Mesothelial cell of epicardium (in vitro differentiated cells): ENCODE measurements at regions not wholly inside any gene's neighbourhood (a gene's known extent, or its start where the extent isn't known, plus 50 kb on each side); places are given as distances from the start of the nearest gene placed in this dataset.
A peak's percentile ranks its signal among the peaks of the same experiment; 100 is the strongest.

Source experiments
- DNase-seq, 2 experiments: peaks; one replicate each; pipeline ENCODE4 v3.0.0; 2021; ENCODE audit warnings: low spot score in 2 of 2; ENCODE audit not compliant: unreplicated experiment in 2 of 2
- H3K27ac Mint-ChIP-seq: 2 replicates; pipeline ENCODE4 v1.8.0; 2021; ENCODE audit warnings: mixed read lengths
- H3K27me3 Mint-ChIP-seq: 2 replicates; pipeline ENCODE4 v1.8.0; 2021; ENCODE audit warnings: low read depth, mixed read lengths
- H3K36me3 Mint-ChIP-seq: 2 replicates; pipeline ENCODE4 v1.8.0; 2021; ENCODE audit warnings: mixed read lengths
- H3K4me1 Mint-ChIP-seq: 2 replicates; pipeline ENCODE4 v1.8.0; 2021; ENCODE audit warnings: mixed read lengths
- H3K4me3 Mint-ChIP-seq: 2 replicates; pipeline ENCODE4 v1.8.0; 2021; ENCODE audit warnings: mild to moderate bottlenecking, moderate library complexity, mixed read lengths
- H3K9me3 Mint-ChIP-seq: 2 replicates; pipeline ENCODE4 v1.8.0; 2021; ENCODE audit warnings: mixed read lengths
- TF ChIP-seq, protein P1 (sequence below): fragments of 200-600 bp; sonication (generic); IDR thresholded peaks from one replicate; pipeline ENCODE4 v1.5.0; 2021; ENCODE audit warnings: antibody characterized with exemption; ENCODE audit not compliant: unreplicated experiment

DNA sequence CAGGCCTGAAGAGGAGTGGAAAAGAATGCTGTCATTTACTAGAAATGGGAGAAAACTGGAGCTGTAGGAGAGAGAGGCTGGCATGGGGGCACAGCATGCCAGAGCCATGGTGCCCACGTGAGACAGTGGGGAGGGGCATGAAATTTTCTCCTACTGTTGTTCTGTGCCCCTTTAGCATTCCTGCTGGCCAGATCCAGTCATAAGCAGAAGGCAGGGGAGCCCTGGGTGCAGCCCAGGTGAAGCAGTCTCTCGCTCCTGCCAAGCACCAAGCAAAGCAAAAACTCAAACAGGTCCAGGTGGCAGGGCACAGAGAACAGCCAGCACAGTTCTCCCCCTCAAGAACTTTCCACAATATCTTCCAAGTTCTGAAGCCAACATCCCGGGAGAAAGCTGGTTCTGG, 383.2 kb downstream of the TCERG1L start:
- Mint-ChIP-seq H3K27me3 (no peaks in the 10 kb centered on the region), H3K27ac (no peak overlapping the region), H3K9me3 (no peaks in the 10 kb centered on the region), H3K4me3 (no peak overlapping the region), H3K4me1 (peaks cover 10% of the 10 kb centered on the region), H3K36me3 (no peaks in the 10 kb centered on the region)
- TF ChIP-seq, protein P1, sequence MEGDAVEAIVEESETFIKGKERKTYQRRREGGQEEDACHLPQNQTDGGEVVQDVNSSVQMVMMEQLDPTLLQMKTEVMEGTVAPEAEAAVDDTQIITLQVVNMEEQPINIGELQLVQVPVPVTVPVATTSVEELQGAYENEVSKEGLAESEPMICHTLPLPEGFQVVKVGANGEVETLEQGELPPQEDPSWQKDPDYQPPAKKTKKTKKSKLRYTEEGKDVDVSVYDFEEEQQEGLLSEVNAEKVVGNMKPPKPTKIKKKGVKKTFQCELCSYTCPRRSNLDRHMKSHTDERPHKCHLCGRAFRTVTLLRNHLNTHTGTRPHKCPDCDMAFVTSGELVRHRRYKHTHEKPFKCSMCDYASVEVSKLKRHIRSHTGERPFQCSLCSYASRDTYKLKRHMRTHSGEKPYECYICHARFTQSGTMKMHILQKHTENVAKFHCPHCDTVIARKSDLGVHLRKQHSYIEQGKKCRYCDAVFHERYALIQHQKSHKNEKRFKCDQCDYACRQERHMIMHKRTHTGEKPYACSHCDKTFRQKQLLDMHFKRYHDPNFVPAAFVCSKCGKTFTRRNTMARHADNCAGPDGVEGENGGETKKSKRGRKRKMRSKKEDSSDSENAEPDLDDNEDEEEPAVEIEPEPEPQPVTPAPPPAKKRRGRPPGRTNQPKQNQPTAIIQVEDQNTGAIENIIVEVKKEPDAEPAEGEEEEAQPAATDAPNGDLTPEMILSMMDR: no peak
- no peak for DNase-seq

DNA sequence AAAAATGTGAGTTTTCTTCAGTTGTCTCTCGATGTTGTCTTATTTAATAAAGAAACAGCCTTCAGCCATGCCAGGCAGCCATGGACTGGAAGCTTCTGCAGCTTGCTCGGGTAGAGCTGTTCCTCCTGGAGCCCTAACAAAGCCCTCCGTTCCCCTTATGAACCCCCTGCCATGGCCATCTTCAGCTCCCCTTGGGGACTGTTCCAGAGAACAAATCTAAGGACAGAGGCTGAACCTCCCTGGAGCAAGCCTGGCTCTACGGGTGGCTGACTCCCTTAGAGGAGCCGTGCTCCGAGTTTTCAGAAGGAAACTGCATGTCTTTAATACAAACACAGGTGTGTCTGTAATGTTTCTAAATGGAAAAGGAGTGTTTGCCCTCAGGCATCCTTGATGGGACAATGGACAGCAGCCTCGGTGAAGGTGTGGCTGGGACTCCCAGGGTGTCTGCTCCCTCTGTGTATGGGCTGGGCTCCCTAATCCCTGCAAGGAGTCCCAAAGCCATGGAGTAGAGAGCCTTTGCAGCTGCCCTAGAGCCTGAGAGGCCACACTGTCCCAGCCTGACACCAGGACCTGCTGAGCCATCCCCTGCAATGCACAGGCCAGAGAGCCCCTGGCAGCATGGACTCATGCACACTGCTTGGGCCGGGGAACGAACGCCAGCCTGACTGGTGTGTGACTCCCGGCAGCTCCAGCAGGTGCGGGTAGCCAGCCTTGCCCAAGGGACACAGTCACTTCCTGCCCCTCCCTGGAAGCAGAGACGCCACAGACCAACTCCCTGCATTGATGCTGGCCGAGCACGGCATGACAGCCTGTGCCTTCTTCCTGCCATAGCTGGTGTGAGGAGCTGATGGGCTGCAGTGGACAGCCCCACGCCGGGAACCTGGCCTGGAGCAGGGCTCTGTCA, 381.8 kb downstream of the TCERG1L start:
- no peak overlapping the region for H3K27ac Mint-ChIP-seq
- no peak overlapping the region for H3K4me3 Mint-ChIP-seq
- TF ChIP-seq, protein P1: no peak
- H3K4me1 Mint-ChIP-seq: peaks cover 23% of the 10 kb centered on the region
- H3K9me3 Mint-ChIP-seq: no peaks in the 10 kb centered on the region
- H3K36me3 Mint-ChIP-seq: no peaks in the 10 kb centered on the region
- DNase-seq: no peak
- H3K27me3 Mint-ChIP-seq: no peaks in the 10 kb centered on the region

DNA sequence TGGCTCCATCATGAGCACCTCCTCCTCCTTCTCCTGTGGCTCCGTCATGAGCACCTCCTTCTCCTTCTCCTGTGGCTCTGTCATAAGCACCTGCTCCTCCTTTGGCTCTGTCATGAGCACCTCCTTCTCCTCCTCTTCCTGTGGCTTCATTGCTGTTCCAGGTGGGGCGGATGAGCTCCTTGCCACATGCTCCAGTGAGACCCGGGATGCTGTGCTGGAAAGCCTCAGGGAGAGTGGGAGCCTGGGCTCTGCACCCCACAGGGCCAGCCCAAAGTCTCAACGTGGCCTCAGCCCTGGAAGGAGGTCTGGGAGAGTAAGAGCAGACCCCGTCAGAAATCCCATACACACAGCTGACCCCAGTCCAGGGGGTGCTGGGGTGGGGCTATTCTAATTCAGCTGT, 380.7 kb downstream of the TCERG1L start:
- Mint-ChIP-seq H3K27me3 (no peaks in the 10 kb centered on the region), H3K4me1 (peaks cover 35% of the 10 kb centered on the region), H3K9me3 (no peaks in the 10 kb centered on the region), H3K36me3 (no peaks in the 10 kb centered on the region), H3K27ac (no peak overlapping the region), H3K4me3 (no peak overlapping the region)
- TF ChIP-seq, protein P1: no peak
- DNase-seq: no peak

DNA sequence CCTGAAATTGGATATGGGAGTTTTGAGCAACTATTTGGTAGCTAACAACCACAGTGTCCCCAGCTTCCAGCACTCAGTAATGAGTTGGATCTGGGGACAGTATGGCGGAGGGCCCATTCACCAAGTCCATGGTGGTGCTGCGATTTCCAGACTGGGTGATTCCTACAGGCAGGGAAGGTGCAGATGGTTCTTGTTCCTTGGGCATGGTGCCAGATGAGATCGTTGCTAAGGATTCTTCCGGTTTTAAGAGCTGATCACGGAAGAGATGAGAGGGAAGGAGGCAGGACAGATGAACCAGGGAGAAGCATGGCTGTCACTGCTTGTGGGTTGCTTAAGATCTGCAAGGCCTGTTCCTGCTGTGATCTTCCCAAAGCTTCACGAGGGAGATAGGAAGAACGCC, 380.3 kb downstream of the TCERG1L start:
- H3K9me3 Mint-ChIP-seq: no peaks in the 10 kb centered on the region
- no peaks in the 10 kb centered on the region for H3K27me3 Mint-ChIP-seq
- TF ChIP-seq, protein P1: no peak
- no peak overlapping the region for H3K27ac Mint-ChIP-seq
- H3K4me1 Mint-ChIP-seq: peaks cover 39% of the 10 kb centered on the region
- no peak overlapping the region for H3K4me3 Mint-ChIP-seq
- H3K36me3 Mint-ChIP-seq: no peaks in the 10 kb centered on the region
- DNase-seq: no peak

DNA sequence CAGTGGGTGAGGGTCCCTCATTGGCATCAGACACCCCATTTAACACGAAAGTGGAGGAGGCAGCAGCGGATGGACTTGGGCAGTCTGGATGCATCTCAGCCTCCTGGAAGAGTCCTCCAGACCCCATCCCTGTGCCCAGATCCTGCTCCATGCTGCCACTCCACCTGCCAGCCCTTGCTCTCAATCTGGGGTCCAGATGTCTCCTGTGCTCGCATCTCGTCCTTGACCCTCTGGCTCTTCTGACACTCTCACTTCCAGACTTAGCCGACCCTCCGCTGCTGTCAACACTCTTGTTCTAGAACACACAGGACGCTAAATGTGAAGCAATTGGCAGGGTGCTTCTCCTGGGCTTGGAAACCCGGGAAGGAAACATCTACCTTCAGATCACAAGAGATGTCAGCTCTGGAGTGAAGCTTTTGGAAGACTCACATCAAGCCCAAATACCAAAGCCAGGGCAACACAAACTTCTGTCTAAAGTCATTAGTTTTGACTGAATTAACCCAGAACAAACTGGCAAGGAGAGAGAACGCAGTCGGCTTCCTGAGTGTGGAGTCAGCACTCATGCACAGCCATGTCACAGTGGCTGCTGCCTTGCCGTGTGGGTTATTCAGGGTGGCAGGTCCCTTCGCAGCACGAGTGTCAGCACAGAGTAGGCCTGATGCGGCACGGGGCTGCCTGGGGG, 379.1 kb downstream of the TCERG1L start:
- no peak for DNase-seq
- no peaks in the 10 kb centered on the region for H3K9me3 Mint-ChIP-seq
- H3K27ac Mint-ChIP-seq: peak overlapping the region; percentile 78
- H3K4me3 Mint-ChIP-seq: no peak overlapping the region
- TF ChIP-seq, protein P1: no peak
- H3K4me1 Mint-ChIP-seq: peaks cover 50% of the 10 kb centered on the region
- no peaks in the 10 kb centered on the region for H3K36me3 Mint-ChIP-seq
- no peaks in the 10 kb centered on the region for H3K27me3 Mint-ChIP-seq
